Osteocyte (in vitro differentiated cells): ENCODE measurements at regions not wholly inside any gene's neighbourhood (a gene's known extent, or its start where the extent isn't known, plus 50 kb on each side); places are given as distances from the start of the nearest gene placed in this dataset.

Experiments used
- DNase-seq: peaks from one replicate; pipeline ENCODE4 v3.0.0; 2021; ENCODE audit warnings: mixed read lengths; ENCODE audit not compliant: unreplicated experiment; ENCODE audit errors: extremely low spot score
- H3K27ac Mint-ChIP-seq: one replicate; pipeline ENCODE4 v1.8.0; 2021; ENCODE audit warnings: mild to moderate bottlenecking, mixed read lengths; ENCODE audit not compliant: unreplicated experiment
- H3K27me3 Mint-ChIP-seq: one replicate; pipeline ENCODE4 v1.8.0; 2021; ENCODE audit warnings: mixed read lengths; ENCODE audit not compliant: unreplicated experiment
- H3K36me3 Mint-ChIP-seq: one replicate; pipeline ENCODE4 v1.8.0; 2021; ENCODE audit warnings: mixed read lengths; ENCODE audit not compliant: unreplicated experiment
- H3K4me1 Mint-ChIP-seq: one replicate; pipeline ENCODE4 v1.8.0; 2021; ENCODE audit warnings: mixed read lengths; ENCODE audit not compliant: unreplicated experiment
- H3K4me3 Mint-ChIP-seq: one replicate; pipeline ENCODE4 v1.8.0; 2021; ENCODE audit warnings: mild to moderate bottlenecking, moderate library complexity, mixed read lengths; ENCODE audit not compliant: unreplicated experiment
- H3K9me3 Mint-ChIP-seq: one replicate; pipeline ENCODE4 v1.8.0; 2021; ENCODE audit warnings: mixed read lengths; ENCODE audit not compliant: unreplicated experiment
- TF ChIP-seq, protein P1 (sequence below): fragments of 200-600 bp; sonication (generic); IDR thresholded peaks from 2 replicates; pipeline ENCODE4 v1.5.0; 2021; ENCODE audit warnings: antibody characterized with exemption, mild to moderate bottlenecking, moderate library complexity

DNA sequence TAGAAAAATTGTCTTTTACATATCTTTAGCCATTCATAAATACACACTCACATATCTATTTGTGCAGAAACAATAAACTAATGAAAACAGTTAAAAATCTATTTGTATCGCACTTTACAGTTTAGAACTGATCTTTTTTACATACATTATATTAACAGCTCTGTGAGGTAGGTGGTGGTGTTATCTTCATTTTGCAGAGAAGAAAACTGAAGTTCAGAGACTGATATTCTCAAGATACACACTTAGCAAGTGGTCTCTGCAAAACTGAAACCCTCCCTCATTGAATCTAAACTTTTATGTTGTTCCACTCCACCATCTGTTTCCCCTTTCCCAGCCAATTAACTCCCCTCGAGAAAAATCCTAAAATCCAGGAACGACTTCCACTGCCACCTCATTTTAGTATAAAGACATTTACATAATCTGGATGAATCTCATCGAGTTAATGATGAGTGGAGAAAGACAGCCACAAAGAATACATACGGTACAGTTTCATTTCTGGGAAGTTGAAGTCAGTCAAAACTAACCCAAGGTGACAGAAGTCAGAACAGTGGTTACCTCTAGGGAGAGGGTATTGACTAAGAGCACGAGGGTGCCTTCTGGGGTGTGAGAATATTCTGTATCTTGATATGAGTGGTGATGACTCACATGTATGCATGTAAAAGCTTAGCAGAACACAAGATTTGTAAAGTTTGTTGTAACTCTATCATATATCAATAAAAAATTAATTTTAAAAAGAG is 524.2 kb upstream of the TCF4 start:
- Mint-ChIP-seq H3K36me3 (no peaks in the 10 kb centered on the region), H3K27me3 (no peaks in the 10 kb centered on the region), H3K4me3 (no peak overlapping the region), H3K27ac (no peak overlapping the region), H3K4me1 (peaks cover 25% of the 10 kb centered on the region), H3K9me3 (no peaks in the 10 kb centered on the region)
- no peak for DNase-seq
- TF ChIP-seq, protein P1, sequence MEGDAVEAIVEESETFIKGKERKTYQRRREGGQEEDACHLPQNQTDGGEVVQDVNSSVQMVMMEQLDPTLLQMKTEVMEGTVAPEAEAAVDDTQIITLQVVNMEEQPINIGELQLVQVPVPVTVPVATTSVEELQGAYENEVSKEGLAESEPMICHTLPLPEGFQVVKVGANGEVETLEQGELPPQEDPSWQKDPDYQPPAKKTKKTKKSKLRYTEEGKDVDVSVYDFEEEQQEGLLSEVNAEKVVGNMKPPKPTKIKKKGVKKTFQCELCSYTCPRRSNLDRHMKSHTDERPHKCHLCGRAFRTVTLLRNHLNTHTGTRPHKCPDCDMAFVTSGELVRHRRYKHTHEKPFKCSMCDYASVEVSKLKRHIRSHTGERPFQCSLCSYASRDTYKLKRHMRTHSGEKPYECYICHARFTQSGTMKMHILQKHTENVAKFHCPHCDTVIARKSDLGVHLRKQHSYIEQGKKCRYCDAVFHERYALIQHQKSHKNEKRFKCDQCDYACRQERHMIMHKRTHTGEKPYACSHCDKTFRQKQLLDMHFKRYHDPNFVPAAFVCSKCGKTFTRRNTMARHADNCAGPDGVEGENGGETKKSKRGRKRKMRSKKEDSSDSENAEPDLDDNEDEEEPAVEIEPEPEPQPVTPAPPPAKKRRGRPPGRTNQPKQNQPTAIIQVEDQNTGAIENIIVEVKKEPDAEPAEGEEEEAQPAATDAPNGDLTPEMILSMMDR = no peak

DNA sequence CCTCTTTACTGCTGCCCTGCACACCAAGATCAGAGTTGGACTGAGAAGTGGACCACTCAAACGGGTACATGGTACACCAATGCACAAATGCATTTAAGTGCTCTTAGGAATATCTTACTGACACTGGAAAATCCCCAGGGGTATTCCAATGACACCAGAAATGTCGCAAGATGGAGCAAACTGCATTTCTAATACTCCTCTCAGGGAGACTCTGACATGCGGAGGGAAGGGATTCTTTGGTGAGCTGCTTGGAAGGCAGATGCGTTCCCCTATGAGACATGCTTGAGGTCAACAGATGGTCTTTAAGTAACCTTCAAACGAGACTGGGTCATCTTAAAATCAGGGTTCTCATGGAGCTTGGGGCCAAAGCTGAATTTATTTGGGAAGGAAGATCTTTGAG is 521.8 kb upstream of the TCF4 start:
- H3K4me1 Mint-ChIP-seq = peaks cover 25% of the 10 kb centered on the region

DNA sequence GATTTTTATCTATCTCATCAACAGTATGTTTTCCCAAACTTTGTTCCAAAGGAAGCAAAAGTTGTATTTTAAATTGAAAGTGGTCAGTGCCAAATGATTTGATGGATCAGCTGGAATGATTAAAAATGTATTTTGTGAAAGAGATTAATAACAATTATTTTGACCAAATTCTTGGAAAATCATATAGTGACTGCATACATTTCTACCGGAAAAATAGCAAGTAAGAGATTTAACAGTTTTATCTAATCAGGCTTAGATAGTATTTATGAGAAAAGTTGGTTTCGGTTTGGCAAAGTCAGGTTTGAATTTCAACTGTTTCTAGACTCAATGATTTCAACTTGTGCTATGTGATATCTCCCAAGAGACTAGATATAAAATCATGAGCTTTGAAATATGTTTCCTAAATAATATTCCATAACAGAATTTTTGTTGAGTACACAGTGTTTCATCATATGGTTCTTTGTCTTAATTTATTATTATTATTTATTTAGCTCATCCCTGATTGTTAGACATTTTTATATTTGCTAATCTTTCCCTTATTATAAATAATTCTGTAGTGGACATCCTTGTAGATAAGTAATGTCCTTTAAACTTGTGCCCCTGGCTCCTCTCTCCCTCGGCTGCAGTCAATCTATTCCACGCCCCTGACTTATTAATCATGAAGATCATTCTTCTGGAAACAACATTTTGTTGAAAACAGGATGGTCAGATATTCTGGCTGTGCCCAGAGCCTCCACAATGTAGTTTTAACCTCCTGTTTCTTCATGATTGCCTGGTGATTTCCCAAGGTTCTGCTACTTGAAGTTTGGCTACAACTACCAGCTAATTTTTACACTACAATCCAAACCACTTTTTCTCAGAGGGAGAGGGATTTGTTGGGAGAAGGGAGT is 520.7 kb upstream of the TCF4 start:
- Mint-ChIP-seq H3K27ac (no peak overlapping the region), H3K9me3 (peaks cover 22% of the 10 kb centered on the region), H3K36me3 (peaks cover 6% of the 10 kb centered on the region), H3K4me3 (no peak overlapping the region), H3K4me1 (peaks cover 25% of the 10 kb centered on the region), H3K27me3 (no peaks in the 10 kb centered on the region)
- TF ChIP-seq, protein P1 = no peak
- no peak for DNase-seq

More for the DNA sequence above, 521.8 kb upstream of the TCF4 start:
- Mint-ChIP-seq H3K9me3 (peaks cover 12% of the 10 kb centered on the region), H3K36me3 (peaks cover 3% of the 10 kb centered on the region), H3K27me3 (no peaks in the 10 kb centered on the region), H3K4me3 (no peak overlapping the region), H3K27ac (no peak overlapping the region)
- TF ChIP-seq, protein P1 = no peak
- DNase-seq = no peak

DNA sequence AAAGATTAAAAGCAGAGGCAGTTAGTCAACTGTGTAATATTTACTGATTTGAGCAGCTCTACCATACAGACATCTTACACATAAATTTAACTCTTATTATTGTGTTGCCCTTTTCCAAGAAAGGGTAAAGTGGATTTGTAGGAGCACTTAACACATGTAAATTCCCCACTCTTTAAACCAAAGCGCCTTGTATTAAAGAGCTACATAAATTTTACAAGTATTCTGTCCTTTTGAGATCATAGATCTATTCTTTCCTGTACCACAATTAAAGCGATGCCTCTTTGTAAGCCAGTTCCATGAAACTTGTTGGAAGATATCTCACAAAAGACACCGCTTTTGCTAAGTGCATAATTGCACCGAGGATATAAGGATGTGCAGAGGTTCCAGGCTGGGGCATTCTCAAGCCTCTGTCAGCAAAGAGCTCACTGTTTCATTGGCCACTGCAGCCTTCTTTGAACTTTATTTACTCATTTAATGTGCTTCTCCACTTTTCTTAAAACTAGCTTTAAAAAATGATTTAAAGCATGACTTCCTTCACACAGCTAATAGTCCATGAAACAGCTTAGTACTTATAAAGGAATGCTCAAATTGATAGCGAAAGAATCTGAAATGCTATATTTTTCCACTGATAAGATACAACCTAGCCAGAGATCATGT is 520.0 kb upstream of the TCF4 start:
- H3K36me3 Mint-ChIP-seq = peaks cover 6% of the 10 kb centered on the region
- peaks cover 21% of the 10 kb centered on the region for H3K4me1 Mint-ChIP-seq
- peaks cover 28% of the 10 kb centered on the region for H3K9me3 Mint-ChIP-seq
- no peak for DNase-seq
- TF ChIP-seq, protein P1 = no peak
- no peak overlapping the region for H3K4me3 Mint-ChIP-seq
- no peaks in the 10 kb centered on the region for H3K27me3 Mint-ChIP-seq
- H3K27ac Mint-ChIP-seq = no peak overlapping the region
